Trophoblast cell (in vitro differentiated cells and primary cell): ENCODE measurements at regions not wholly inside any gene's neighbourhood (a gene's known extent, or its start where the extent isn't known, plus 50 kb on each side); places are given as distances from the start of the nearest gene placed in this dataset.
"Not testable (repeated sequence)": the region's sequence is repeated elsewhere in the genome, so short reads cannot be mapped to it uniquely, and the experiment has no call there.

Experiments used
- DNase-seq, 2 donors: peaks; one replicate each; pipeline ENCODE4 v3.0.0-alpha.2; 2016
- H2AFZ ChIP-seq: 2 replicates; pipeline ENCODE4 v1.6.1; 2013; ENCODE audit warnings: low read length, moderate library complexity, mild to moderate bottlenecking; ENCODE audit not compliant: insufficient read depth, poor library complexity
- H2AK5ac ChIP-seq: 2 replicates; pipeline ENCODE4 v1.6.1; 2013; ENCODE audit warnings: mild to moderate bottlenecking, low read length
- H2BK120ac ChIP-seq: 2 replicates; pipeline ENCODE4 v1.6.1; 2013; ENCODE audit warnings: low read length, mild to moderate bottlenecking, moderate library complexity; ENCODE audit not compliant: insufficient read depth, poor library complexity
- H2BK12ac ChIP-seq: 2 replicates; pipeline ENCODE4 v1.6.1; 2013; ENCODE audit warnings: mild to moderate bottlenecking, low read length, moderate library complexity
- H2BK5ac ChIP-seq: 2 replicates; pipeline ENCODE4 v1.6.1; 2013; ENCODE audit warnings: low read length, low read depth, moderate library complexity, mild to moderate bottlenecking; ENCODE audit not compliant: poor library complexity
- H3K14ac ChIP-seq: 2 replicates; pipeline ENCODE4 v1.6.1; 2013; ENCODE audit warnings: mild to moderate bottlenecking, low read length
- H3K18ac ChIP-seq: 2 replicates; pipeline ENCODE4 v1.6.1; 2013; ENCODE audit warnings: mild to moderate bottlenecking, low read length
- H3K23ac ChIP-seq: 2 replicates; pipeline ENCODE4 v1.6.1; 2013; ENCODE audit warnings: low read length
- H3K27ac ChIP-seq: 2 replicates; pipeline ENCODE4 v1.5.1; 2013; ENCODE audit warnings: low read depth, mild to moderate bottlenecking, inconsistent platforms, low read length, moderate library complexity
- H3K27me3 ChIP-seq: 2 replicates; pipeline ENCODE4 v1.6.1; 2013; ENCODE audit warnings: inconsistent platforms, mild to moderate bottlenecking, low read length, moderate library complexity; ENCODE audit not compliant: insufficient read depth
- H3K36me3 ChIP-seq, 2 experiments: 1 replicate in 1 of 2; 2 replicates in 1 of 2; pipeline ENCODE4 v1.6.1; 2013; ENCODE audit warnings: low read length in 2 of 2, mild to moderate bottlenecking in 2 of 2, moderate library complexity in 1 of 2; ENCODE audit not compliant: insufficient read depth in 2 of 2, control insufficient read depth in 1 of 2
- H3K4ac ChIP-seq: 2 replicates; pipeline ENCODE4 v1.6.1; 2013; ENCODE audit warnings: low read depth, mild to moderate bottlenecking, low read length, moderate library complexity
- H3K4me1 ChIP-seq, 2 experiments: 1 replicate in 1 of 2; 2 replicates in 1 of 2; pipeline ENCODE4 v1.6.1; 2013; ENCODE audit warnings: low read length in 2 of 2, mild to moderate bottlenecking in 2 of 2, moderate library complexity in 1 of 2; ENCODE audit not compliant: insufficient read depth in 2 of 2, control insufficient read depth in 1 of 2
- H3K4me2 ChIP-seq: 2 replicates; pipeline ENCODE4 v1.6.1; 2013; ENCODE audit warnings: inconsistent platforms, mild to moderate bottlenecking, low read length, moderate library complexity
- H3K4me3 ChIP-seq: 2 replicates; pipeline ENCODE4 v1.5.1; 2013; ENCODE audit warnings: mild to moderate bottlenecking, low read depth, low read length, inconsistent platforms
- H3K79me1 ChIP-seq: one replicate; pipeline ENCODE4 v1.6.1; 2013; ENCODE audit warnings: low read length
- H3K79me2 ChIP-seq: 2 replicates; pipeline ENCODE4 v1.6.1; 2013; ENCODE audit warnings: low read length, mild to moderate bottlenecking; ENCODE audit not compliant: control insufficient read depth, insufficient read depth, poor library complexity
- H3K9ac ChIP-seq: 2 replicates; pipeline ENCODE4 v1.6.1; 2013; ENCODE audit warnings: mild to moderate bottlenecking, low read length
- H3K9me3 ChIP-seq: 2 replicates; pipeline ENCODE4 v1.6.1; 2013; ENCODE audit warnings: low read depth, mild to moderate bottlenecking, control low read depth, inconsistent platforms, low read length; ENCODE audit not compliant: insufficient read depth
- H4K12ac ChIP-seq: 2 replicates; pipeline ENCODE4 v1.6.1; 2013; ENCODE audit warnings: low read depth, mild to moderate bottlenecking, low read length, moderate library complexity
- H4K8ac ChIP-seq: 2 replicates; pipeline ENCODE4 v1.6.1; 2013; ENCODE audit warnings: low read depth, mild to moderate bottlenecking, low read length, moderate library complexity
- H4K91ac ChIP-seq: one replicate; pipeline ENCODE4 v1.6.1; 2013; ENCODE audit warnings: low read depth, mild to moderate bottlenecking, low read length, moderate library complexity
- WGBS: extraction: QIAGEN DNeasy Blood & Tissue Kit; methylation state at CpG from one replicate; pipeline ENCODE4 v1.1.7; 2013; ENCODE audit warnings: missing lambda C conversion rate; ENCODE audit not compliant: insufficient read length, insufficient coverage; ENCODE audit errors: extremely low coverage; 5-methylcytosine and 5-hydroxymethylcytosine counted together

DNA sequence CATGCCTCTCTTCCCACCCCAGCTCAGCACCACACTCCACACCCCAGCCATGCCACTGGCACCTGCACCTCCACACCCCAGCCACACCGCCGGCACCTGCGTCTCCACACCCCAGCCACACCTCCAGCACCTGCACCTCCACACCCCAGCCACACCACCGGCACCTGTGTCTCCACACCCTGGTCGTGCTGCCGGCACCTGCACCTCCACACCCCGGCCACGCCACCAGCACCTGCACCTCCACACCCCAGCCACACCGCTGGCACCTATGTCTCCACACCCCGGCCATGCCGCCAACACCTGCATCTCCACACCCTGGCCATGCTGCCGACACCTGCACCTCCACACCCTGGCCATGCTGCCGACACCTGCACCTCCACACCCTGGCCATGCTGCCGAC, 389.7 kb upstream of the MYT1L start:
- H3K36me3 ChIP-seq, H3K79me1 ChIP-seq, H3K27me3 ChIP-seq, H4K12ac ChIP-seq, H2AK5ac ChIP-seq, H2AFZ ChIP-seq, H3K4ac ChIP-seq, DNase-seq, H3K18ac ChIP-seq, H3K27ac ChIP-seq, H3K4me1 ChIP-seq, H3K9ac ChIP-seq, H4K8ac ChIP-seq, H3K14ac ChIP-seq, H3K9me3 ChIP-seq, H3K4me3 ChIP-seq, H2BK120ac ChIP-seq, H2BK5ac ChIP-seq, H2BK12ac ChIP-seq, H3K79me2 ChIP-seq, H4K91ac ChIP-seq, H3K4me2 ChIP-seq, H3K23ac ChIP-seq: not testable (repeated sequence)
- WGBS, result no CpG with 5 or more reads among the region's 14 CpGs

DNA sequence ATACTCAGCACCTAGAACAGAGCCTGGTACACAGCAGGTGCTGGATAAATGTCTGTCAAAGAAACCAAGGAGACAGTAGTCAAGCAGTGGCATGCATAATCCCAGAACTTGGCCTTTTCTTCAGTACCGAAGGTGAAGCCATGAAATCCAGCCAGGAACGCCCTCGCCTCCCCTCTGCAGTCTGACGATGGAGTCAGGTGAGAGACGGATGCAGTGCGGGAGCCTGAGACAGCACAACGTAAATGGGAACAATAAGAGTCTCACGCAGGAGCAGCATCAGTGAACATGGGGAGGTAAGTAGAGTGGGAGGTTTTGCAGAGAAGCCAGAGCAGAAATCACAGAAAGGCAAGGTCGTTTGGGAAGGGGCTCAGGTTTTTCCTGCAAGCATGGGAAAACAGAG, 389.3 kb upstream of the MYT1L start:
- H2BK12ac ChIP-seq, result no peak overlapping the region
- H2BK5ac ChIP-seq, result no peak overlapping the region
- no peaks in the 10 kb centered on the region for H3K79me2 ChIP-seq
- H4K12ac ChIP-seq, result no peak overlapping the region
- no peaks in the 10 kb centered on the region for H3K36me3 ChIP-seq
- no peaks in the 10 kb centered on the region for H3K79me1 ChIP-seq
- no peak overlapping the region for H3K27ac ChIP-seq
- H2BK120ac ChIP-seq, result no peak overlapping the region
- H3K9ac ChIP-seq, result no peak overlapping the region
- no peak overlapping the region for H4K91ac ChIP-seq
- H2AK5ac ChIP-seq, result no peak overlapping the region
- H3K4ac ChIP-seq, result no peak overlapping the region
- H3K4me3 ChIP-seq, result no peak overlapping the region
- peaks cover 2% of the 10 kb centered on the region for H3K9me3 ChIP-seq
- no peak overlapping the region for H4K8ac ChIP-seq
- H3K18ac ChIP-seq, result no peak overlapping the region
- H3K27me3 ChIP-seq, result no peaks in the 10 kb centered on the region
- H3K14ac ChIP-seq, result no peak overlapping the region
- WGBS, result no CpG with 5 or more reads among the region's 9 CpGs
- no peak for DNase-seq
- no peaks in the 10 kb centered on the region for H3K4me1 ChIP-seq
- no peak overlapping the region for H2AFZ ChIP-seq
- no peak overlapping the region for H3K4me2 ChIP-seq
- no peak overlapping the region for H3K23ac ChIP-seq

DNA sequence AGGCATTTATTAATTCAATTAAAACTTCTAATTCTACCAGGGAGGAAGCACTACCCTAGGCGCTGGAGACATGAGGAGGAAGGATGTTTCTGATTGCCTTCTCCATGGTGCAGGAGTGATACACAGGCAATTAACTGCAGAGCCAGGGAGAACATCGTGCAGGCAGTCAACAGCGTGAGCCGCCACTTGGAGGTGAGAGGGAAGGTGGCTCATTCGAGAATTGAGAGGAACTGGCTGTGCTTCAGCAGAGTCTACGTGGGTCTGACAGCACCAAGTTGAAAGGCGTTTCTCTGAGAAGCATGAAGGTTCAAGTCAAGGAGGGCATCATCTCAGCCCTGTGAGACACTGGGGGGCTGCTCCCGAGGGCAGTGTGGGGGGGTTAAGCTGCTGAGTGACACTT, 388.7 kb upstream of the MYT1L start:
- Histone ChIP-seq H3K36me3 (no peaks in the 10 kb centered on the region), H3K27ac (no peak overlapping the region), H3K9me3 (peaks cover 2% of the 10 kb centered on the region), H2BK120ac (no peak overlapping the region), H3K4me3 (no peak overlapping the region), H3K79me2 (no peaks in the 10 kb centered on the region), H2BK5ac (no peak overlapping the region), H3K14ac (no peak overlapping the region), H4K91ac (no peak overlapping the region), H3K4me1 (no peaks in the 10 kb centered on the region), H3K4ac (no peak overlapping the region), H3K9ac (no peak overlapping the region), H3K23ac (no peak overlapping the region), H2AK5ac (no peak overlapping the region), H4K12ac (no peak overlapping the region), H2AFZ (no peak overlapping the region), H4K8ac (no peak overlapping the region), H3K4me2 (no peak overlapping the region), H2BK12ac (no peak overlapping the region), H3K79me1 (no peaks in the 10 kb centered on the region), H3K18ac (no peak overlapping the region), H3K27me3 (no peaks in the 10 kb centered on the region)
- DNase-seq, result no peak
- WGBS, result no CpG with 5 or more reads among the region's 8 CpGs

DNA sequence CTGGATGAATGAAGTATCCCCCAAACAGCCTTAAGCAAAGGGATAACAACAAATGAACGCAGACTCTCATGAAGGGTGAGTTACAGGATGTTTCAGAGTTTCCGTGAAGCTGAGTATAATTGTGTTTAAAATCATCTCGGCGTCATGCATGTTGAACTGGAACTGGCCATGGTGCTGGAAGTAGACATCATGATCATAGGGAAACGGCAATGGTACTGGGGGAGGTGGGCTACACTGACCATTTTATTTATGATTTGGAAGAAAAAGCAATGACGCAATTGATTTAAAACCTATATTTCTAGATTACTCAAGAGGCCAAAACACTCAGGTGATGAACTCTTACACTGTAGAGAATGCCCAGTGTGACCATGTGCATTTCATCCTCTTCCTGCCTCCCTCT, 387.9 kb upstream of the MYT1L start:
- Histone ChIP-seq H4K91ac (no peak overlapping the region), H2BK5ac (no peak overlapping the region), H2BK12ac (no peak overlapping the region), H3K79me2 (no peaks in the 10 kb centered on the region), H2AFZ (no peak overlapping the region), H3K23ac (no peak overlapping the region), H3K27me3 (no peaks in the 10 kb centered on the region), H3K79me1 (no peaks in the 10 kb centered on the region), H2AK5ac (no peak overlapping the region), H3K4me2 (no peak overlapping the region), H3K4ac (no peak overlapping the region), H3K18ac (no peak overlapping the region), H3K4me3 (no peak overlapping the region), H3K14ac (no peak overlapping the region), H3K4me1 (no peaks in the 10 kb centered on the region), H3K9ac (no peak overlapping the region), H4K12ac (no peak overlapping the region), H3K36me3 (no peaks in the 10 kb centered on the region), H2BK120ac (no peak overlapping the region), H4K8ac (no peak overlapping the region), H3K27ac (no peak overlapping the region), H3K9me3 (peaks cover 4% of the 10 kb centered on the region)
- no CpG with 5 or more reads among the region's 6 CpGs for WGBS
- no peak for DNase-seq
